ENCODE measurements at regions not wholly inside any gene's neighbourhood (a gene's known extent, or its start where the extent isn't known, plus 50 kb on each side); places are given as distances from the start of the nearest gene placed in this dataset.

DNA sequence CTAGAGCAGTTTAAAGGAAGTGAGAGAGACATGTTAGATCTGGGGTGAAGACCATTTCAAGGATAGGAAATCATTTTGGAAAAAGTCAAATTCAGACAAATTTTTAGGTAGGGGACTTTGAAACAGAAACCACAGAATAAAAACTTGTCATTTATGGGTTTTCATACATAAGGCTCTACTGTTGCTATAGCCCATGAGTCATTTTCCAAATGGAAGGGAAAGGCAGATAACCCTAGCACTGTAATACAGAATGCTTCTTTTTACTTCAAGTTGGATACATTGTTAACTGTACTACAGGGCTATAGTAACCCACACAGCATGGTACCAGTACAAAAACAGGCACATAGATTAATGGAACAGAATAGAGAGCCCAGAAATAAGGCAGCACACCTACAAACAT is 455.4 kb downstream of the EBF1 start:
- no peaks in the 10 kb centered on the region for H3K9me2 ChIP-seq (ENCODE audit: insufficient read depth)
- H4K20me1 ChIP-seq (ENCODE audit: insufficient read depth): no peaks in the 10 kb centered on the region
- in situ Hi-C loops (cut with MboI): no loop called here
- H3K4me2 ChIP-seq (ENCODE audit: unreplicated experiment): no peak overlapping the region
- H3K36me3 ChIP-seq (ENCODE audit: low read depth): no peaks in the 10 kb centered on the region
- TF ChIP-seq EZH2phosphoT487 (IDR thresholded peaks at IDR 0.05; ENCODE audit: insufficient read depth, low read depth): no peak
- TF ChIP-seq EZH2 (IDR thresholded peaks at IDR 0.05; ENCODE audit: insufficient read depth, poor library complexity, severe bottlenecking): no peak
- H3K9ac ChIP-seq: no peak overlapping the region
- H3K27ac ChIP-seq: no peak overlapping the region
- no peaks in the 10 kb centered on the region for H3K79me2 ChIP-seq (ENCODE audit: insufficient read depth)
- no peak overlapping the region for H3K4me3 ChIP-seq
- DNase-seq: peak; percentile 37
- H3K4me1 ChIP-seq (ENCODE audit: insufficient read depth): peaks cover 26% of the 10 kb centered on the region
- H2AFZ ChIP-seq: no peak overlapping the region
- H3K27me3 ChIP-seq (replicated peaks; ENCODE audit: insufficient read depth): no peaks in the 10 kb centered on the region
- peaks cover 17% of the 10 kb centered on the region for H3F3A ChIP-seq (ENCODE audit: insufficient read depth)
- H3K9me3 ChIP-seq (ENCODE audit: low read depth): no peaks in the 10 kb centered on the region

DNA sequence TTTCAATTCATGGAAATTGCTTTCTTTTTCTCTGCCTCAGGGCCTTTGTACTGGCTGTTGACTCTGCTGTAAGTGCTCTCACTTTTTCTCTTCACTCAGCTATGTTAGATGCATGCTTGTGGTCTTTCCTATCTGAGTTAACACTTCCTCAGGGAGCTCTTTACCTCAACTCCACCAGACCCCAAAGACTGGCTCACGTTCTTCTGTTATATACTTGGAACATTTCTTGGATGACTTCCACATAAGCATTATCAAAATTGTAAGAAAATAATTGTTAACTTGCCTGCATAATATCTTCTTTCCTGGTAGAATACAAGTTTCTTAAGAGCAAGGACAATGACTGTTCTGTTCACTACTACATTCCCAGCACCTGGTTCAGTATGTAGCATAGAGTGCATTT is 455.9 kb downstream of the EBF1 start:
- WGBS, 2 experiments (ENCODE audit: low coverage in 1 of 2, low lambda C conversion rate in 2 of 2, missing lambda C conversion rate in 2 of 2): 65 to 75% methylated on average over 1 of the region's 1 CpG
- H3K4me2 ChIP-seq (ENCODE audit: unreplicated experiment): no peak overlapping the region
- H3K27ac ChIP-seq: no peak overlapping the region
- H2AFZ ChIP-seq: no peak overlapping the region
- H4K20me1 ChIP-seq (ENCODE audit: insufficient read depth): no peaks in the 10 kb centered on the region
- H3K79me2 ChIP-seq (ENCODE audit: insufficient read depth): no peaks in the 10 kb centered on the region
- TF ChIP-seq EZH2 (IDR thresholded peaks at IDR 0.05; ENCODE audit: insufficient read depth, poor library complexity, severe bottlenecking): no peak
- TF ChIP-seq EZH2phosphoT487 (IDR thresholded peaks at IDR 0.05; ENCODE audit: insufficient read depth, low read depth): no peak
- H3F3A ChIP-seq (ENCODE audit: insufficient read depth): peaks cover 22% of the 10 kb centered on the region
- H3K36me3 ChIP-seq (ENCODE audit: low read depth): no peaks in the 10 kb centered on the region
- no peak for DNase-seq
- H3K9me3 ChIP-seq (ENCODE audit: low read depth): no peaks in the 10 kb centered on the region
- no peaks in the 10 kb centered on the region for H3K27me3 ChIP-seq (replicated peaks; ENCODE audit: insufficient read depth)
- in situ Hi-C loops (cut with MboI): no loop called here
- no peaks in the 10 kb centered on the region for H3K9me2 ChIP-seq (ENCODE audit: insufficient read depth)
- H3K4me1 ChIP-seq (ENCODE audit: insufficient read depth): peaks cover 26% of the 10 kb centered on the region
- H3K4me3 ChIP-seq: no peak overlapping the region
- no peak overlapping the region for H3K9ac ChIP-seq

DNA sequence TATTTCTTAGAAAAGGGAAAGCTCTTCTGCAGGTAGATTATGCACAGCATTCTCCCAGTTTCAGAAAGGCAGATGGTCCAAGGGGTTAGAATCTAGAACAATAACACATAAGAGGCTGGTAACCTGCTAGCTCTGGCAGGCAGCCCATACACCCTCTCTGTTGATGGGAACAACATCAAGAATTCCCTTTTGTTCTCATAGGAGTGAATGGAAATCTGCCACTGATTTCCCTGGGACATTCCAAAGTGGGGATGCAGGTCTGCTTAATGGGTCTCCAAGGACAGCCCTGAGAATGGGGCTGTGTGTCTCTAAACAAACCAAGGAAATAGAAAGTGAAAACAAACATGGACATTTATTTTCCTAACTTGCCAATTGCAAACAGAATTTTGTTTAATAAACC is 456.8 kb downstream of the EBF1 start:
- Histone ChIP-seq H3K9me2 (ENCODE audit: insufficient read depth) (no peaks in the 10 kb centered on the region), H4K20me1 (ENCODE audit: insufficient read depth) (no peaks in the 10 kb centered on the region), H3K4me1 (ENCODE audit: insufficient read depth) (peaks cover 19% of the 10 kb centered on the region), H3K4me2 (ENCODE audit: unreplicated experiment) (no peak overlapping the region), H3K79me2 (ENCODE audit: insufficient read depth) (no peaks in the 10 kb centered on the region), H3K27ac (no peak overlapping the region), H3K27me3 (replicated peaks; ENCODE audit: insufficient read depth) (no peaks in the 10 kb centered on the region), H2AFZ (no peak overlapping the region), H3K9me3 (ENCODE audit: low read depth) (no peaks in the 10 kb centered on the region), H3F3A (ENCODE audit: insufficient read depth) (peaks cover 30% of the 10 kb centered on the region), H3K4me3 (no peak overlapping the region), H3K9ac (no peak overlapping the region), H3K36me3 (ENCODE audit: low read depth) (no peaks in the 10 kb centered on the region)
- in situ Hi-C loops (cut with MboI): no loop called here
- no peak for TF ChIP-seq EZH2phosphoT487 (IDR thresholded peaks at IDR 0.05; ENCODE audit: insufficient read depth, low read depth)
- TF ChIP-seq EZH2 (IDR thresholded peaks at IDR 0.05; ENCODE audit: insufficient read depth, poor library complexity, severe bottlenecking): no peak
- DNase-seq: no peak

DNA sequence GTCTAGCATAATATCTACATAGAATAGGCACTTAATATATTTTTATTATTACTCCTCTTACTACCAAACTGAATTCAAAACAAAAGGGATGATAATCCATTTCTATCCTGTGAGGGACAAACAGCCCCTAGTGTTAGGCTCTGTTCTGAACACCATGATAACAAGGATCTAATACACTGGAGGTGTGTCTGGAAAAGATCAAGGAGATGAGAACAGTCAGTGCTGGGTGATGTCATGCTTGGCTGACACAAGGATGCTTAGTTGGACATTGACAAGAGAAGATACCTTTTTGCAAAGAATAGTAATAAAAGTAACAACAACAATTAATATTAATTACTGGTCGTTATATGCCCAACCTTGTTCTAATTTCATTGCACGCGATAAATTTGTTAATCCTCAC is 458.7 kb downstream of the EBF1 start:
- H3K27ac ChIP-seq: peak overlapping the region; percentile 91
- H3K9me3 ChIP-seq (ENCODE audit: low read depth): no peaks in the 10 kb centered on the region
- H2AFZ ChIP-seq: no peak overlapping the region
- WGBS, 2 experiments (ENCODE audit: low coverage in 1 of 2, low lambda C conversion rate in 2 of 2, missing lambda C conversion rate in 2 of 2): 93 to 94% methylated on average over 3 of the region's 3 CpGs
- TF ChIP-seq EZH2phosphoT487 (IDR thresholded peaks at IDR 0.05; ENCODE audit: insufficient read depth, low read depth): no peak
- TF ChIP-seq EZH2 (IDR thresholded peaks at IDR 0.05; ENCODE audit: insufficient read depth, poor library complexity, severe bottlenecking): no peak
- H3F3A ChIP-seq (ENCODE audit: insufficient read depth): peaks cover 30% of the 10 kb centered on the region
- DNase-seq: peak; percentile 27
- in situ Hi-C loops (cut with MboI): no loop called here
- peaks cover 19% of the 10 kb centered on the region for H3K4me1 ChIP-seq (ENCODE audit: insufficient read depth)
- H3K36me3 ChIP-seq (ENCODE audit: low read depth): no peaks in the 10 kb centered on the region
- H3K9ac ChIP-seq: no peak overlapping the region
- no peak overlapping the region for H3K4me3 ChIP-seq
- no peaks in the 10 kb centered on the region for H3K79me2 ChIP-seq (ENCODE audit: insufficient read depth)
- no peaks in the 10 kb centered on the region for H3K27me3 ChIP-seq (replicated peaks; ENCODE audit: insufficient read depth)
- no peaks in the 10 kb centered on the region for H3K9me2 ChIP-seq (ENCODE audit: insufficient read depth)
- no peaks in the 10 kb centered on the region for H4K20me1 ChIP-seq (ENCODE audit: insufficient read depth)
- H3K4me2 ChIP-seq (ENCODE audit: unreplicated experiment): no peak overlapping the region

DNA sequence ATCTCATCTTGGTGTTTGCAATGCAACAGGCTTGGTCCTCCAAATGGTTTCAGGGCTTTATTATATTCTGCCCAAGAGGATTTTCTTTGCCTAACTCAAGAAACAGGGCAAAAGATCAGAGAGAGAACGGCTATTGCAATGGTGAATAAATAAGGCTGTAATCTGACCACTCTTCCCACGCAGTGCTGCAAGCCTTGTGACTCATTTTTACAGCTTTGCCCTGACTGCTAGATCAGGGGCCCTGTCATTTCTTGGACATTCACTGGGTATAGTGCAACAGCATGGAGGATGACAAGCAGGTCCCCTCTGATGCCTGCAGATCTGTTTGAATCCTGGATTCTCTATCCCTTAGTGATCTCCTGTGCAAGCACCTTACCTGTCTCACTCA is 459.1 kb downstream of the EBF1 start:
- Histone ChIP-seq H3F3A (ENCODE audit: insufficient read depth) (peaks cover 30% of the 10 kb centered on the region), H4K20me1 (ENCODE audit: insufficient read depth) (no peaks in the 10 kb centered on the region), H2AFZ (no peak overlapping the region), H3K36me3 (ENCODE audit: low read depth) (no peaks in the 10 kb centered on the region), H3K9me2 (ENCODE audit: insufficient read depth) (no peaks in the 10 kb centered on the region), H3K27ac (peak overlapping the region; percentile 91), H3K4me2 (ENCODE audit: unreplicated experiment) (peak overlapping the region; percentile 30), H3K27me3 (replicated peaks; ENCODE audit: insufficient read depth) (no peaks in the 10 kb centered on the region), H3K79me2 (ENCODE audit: insufficient read depth) (no peaks in the 10 kb centered on the region), H3K4me3 (no peak overlapping the region), H3K9me3 (ENCODE audit: low read depth) (no peaks in the 10 kb centered on the region), H3K4me1 (ENCODE audit: insufficient read depth) (peaks cover 19% of the 10 kb centered on the region), H3K9ac (peak overlapping the region; percentile 40; the same call in 1 of the 2 replicates)
- DNase-seq: peak; percentile 92
- in situ Hi-C loops (cut with MboI): no loop called here
- WGBS, 2 experiments (ENCODE audit: low coverage in 1 of 2, low lambda C conversion rate in 2 of 2, missing lambda C conversion rate in 2 of 2): 0 to 2% methylated on average over 2 of the region's 2 CpGs
- TF ChIP-seq EZH2phosphoT487 (IDR thresholded peaks at IDR 0.05; ENCODE audit: insufficient read depth, low read depth) (no peak), EZH2 (IDR thresholded peaks at IDR 0.05; ENCODE audit: insufficient read depth, poor library complexity, severe bottlenecking) (no peak)

Data from GM23248 (cell line).